ENCODE measurements at regions not wholly inside any gene's neighbourhood (a gene's known extent, or its start where the extent isn't known, plus 50 kb on each side); places are given as distances from the start of the nearest gene placed in this dataset.

- TF ChIP-seq CTCF (IDR thresholded peaks at IDR 0.05) (no peak), POLR2A (IDR thresholded peaks at IDR 0.05) (no peak), EP300 (IDR thresholded peaks at IDR 0.05) (no peak)
Observed at GRCh38 chr4:17234678-17235077, 277.2 kb downstream of the QDPR start.

All from sigmoid colon (tissue), 4 donors.